ENCODE measurements at regions not wholly inside any gene's neighbourhood (a gene's known extent, or its start where the extent isn't known, plus 50 kb on each side); places are given as distances from the start of the nearest gene placed in this dataset.

- no peak for DNase-seq (ENCODE audit: low read depth in 2 of 3, low spot score in 2 of 3)
These were observed 783.1 kb downstream of the MRPL39 start for GRCh38 chr21:24824209-24824608.

GRCh38 chr21:24823247-24823646 is 784.0 kb downstream of the MRPL39 start:
- DNase-seq (ENCODE audit: low read depth in 2 of 3, low spot score in 2 of 3): no peak

GRCh38 chr21:24785033-24785432 is 822.2 kb downstream of the MRPL39 start:
- no peak for DNase-seq (ENCODE audit: low read depth in 2 of 3, low spot score in 2 of 3)

- DNase-seq (ENCODE audit: low read depth in 2 of 3, low spot score in 2 of 3): no peak
These were observed 826.1 kb downstream of the MRPL39 start for GRCh38 chr21:24781146-24781545.

- DNase-seq (ENCODE audit: low read depth in 2 of 3, low spot score in 2 of 3): no peak
These were observed 847.8 kb downstream of the MRPL39 start for GRCh38 chr21:24759348-24760075.

- DNase-seq (ENCODE audit: low read depth in 2 of 3, low spot score in 2 of 3): no peak
These were observed 869.2 kb downstream of the MRPL39 start for GRCh38 chr21:24738063-24738462.

- no peak for DNase-seq (ENCODE audit: low read depth in 2 of 3, low spot score in 2 of 3)
These were observed 869.9 kb downstream of the MRPL39 start for GRCh38 chr21:24737296-24737850.

- DNase-seq (ENCODE audit: low read depth in 2 of 3, low spot score in 2 of 3): no peak
These were observed 876.6 kb downstream of the MRPL39 start for GRCh38 chr21:24730661-24731060.

GRCh38 chr21:24729568-24729967 is 877.7 kb downstream of the MRPL39 start:
- DNase-seq (ENCODE audit: low read depth in 2 of 3, low spot score in 2 of 3): no peak

- DNase-seq (ENCODE audit: low read depth in 2 of 3, low spot score in 2 of 3): no peak
These were observed 879.4 kb downstream of the MRPL39 start for GRCh38 chr21:24727803-24728440.

- no peak for DNase-seq (ENCODE audit: low read depth in 2 of 3, low spot score in 2 of 3)
These were observed 890.9 kb downstream of the MRPL39 start for GRCh38 chr21:24716281-24716918.

- DNase-seq (ENCODE audit: low read depth in 2 of 3, low spot score in 2 of 3): no peak
These were observed 892.6 kb downstream of the MRPL39 start for GRCh38 chr21:24714646-24715200.

GRCh38 chr21:24705201-24705600 is 902.1 kb downstream of the MRPL39 start:
- no peak for DNase-seq (ENCODE audit: low read depth in 2 of 3, low spot score in 2 of 3)

- DNase-seq (ENCODE audit: low read depth in 2 of 3, low spot score in 2 of 3): no peak
These were observed 913.5 kb downstream of the MRPL39 start for GRCh38 chr21:24693779-24694178.

- DNase-seq (ENCODE audit: low read depth in 2 of 3, low spot score in 2 of 3): no peak
These were observed 925.8 kb downstream of the MRPL39 start for GRCh38 chr21:24681456-24681855.

- DNase-seq (ENCODE audit: low read depth in 2 of 3, low spot score in 2 of 3): no peak
These were observed 935.4 kb downstream of the MRPL39 start for GRCh38 chr21:24671901-24672300.

- DNase-seq (ENCODE audit: low read depth in 2 of 3, low spot score in 2 of 3): no peak
These were observed 948.4 kb downstream of the MRPL39 start for GRCh38 chr21:24658926-24659325.

- DNase-seq (ENCODE audit: low read depth in 2 of 3, low spot score in 2 of 3): no peak
These were observed 949.3 kb downstream of the MRPL39 start for GRCh38 chr21:24658026-24658425.

GRCh38 chr21:24649691-24650090 is 957.6 kb downstream of the MRPL39 start:
- DNase-seq (ENCODE audit: low read depth in 2 of 3, low spot score in 2 of 3): no peak

- DNase-seq (ENCODE audit: low read depth in 2 of 3, low spot score in 2 of 3): no peak
These were observed 970.6 kb downstream of the MRPL39 start for GRCh38 chr21:24636696-24637095.

GRCh38 chr21:24634749-24635148 is 972.5 kb downstream of the MRPL39 start:
- no peak for DNase-seq (ENCODE audit: low read depth in 2 of 3, low spot score in 2 of 3)

- no peak for DNase-seq (ENCODE audit: low read depth in 2 of 3, low spot score in 2 of 3)
These were observed 978.7 kb downstream of the MRPL39 start for GRCh38 chr21:24628536-24628935.
